HG03064 (cell line): ENCODE measurements at regions not wholly inside any gene's neighbourhood (a gene's known extent, or its start where the extent isn't known, plus 50 kb on each side); places are given as distances from the start of the nearest gene placed in this dataset.
A peak's percentile ranks its signal among the peaks of the same experiment; 100 is the strongest.

ENCODE experiments used
- ATAC-seq: cut with Tn5 transposase; IDR thresholded peaks from one replicate; pipeline ENCODE4 v1.9.1; 2021; ENCODE audit warnings: low read depth; ENCODE audit not compliant: unreplicated experiment

DNA sequence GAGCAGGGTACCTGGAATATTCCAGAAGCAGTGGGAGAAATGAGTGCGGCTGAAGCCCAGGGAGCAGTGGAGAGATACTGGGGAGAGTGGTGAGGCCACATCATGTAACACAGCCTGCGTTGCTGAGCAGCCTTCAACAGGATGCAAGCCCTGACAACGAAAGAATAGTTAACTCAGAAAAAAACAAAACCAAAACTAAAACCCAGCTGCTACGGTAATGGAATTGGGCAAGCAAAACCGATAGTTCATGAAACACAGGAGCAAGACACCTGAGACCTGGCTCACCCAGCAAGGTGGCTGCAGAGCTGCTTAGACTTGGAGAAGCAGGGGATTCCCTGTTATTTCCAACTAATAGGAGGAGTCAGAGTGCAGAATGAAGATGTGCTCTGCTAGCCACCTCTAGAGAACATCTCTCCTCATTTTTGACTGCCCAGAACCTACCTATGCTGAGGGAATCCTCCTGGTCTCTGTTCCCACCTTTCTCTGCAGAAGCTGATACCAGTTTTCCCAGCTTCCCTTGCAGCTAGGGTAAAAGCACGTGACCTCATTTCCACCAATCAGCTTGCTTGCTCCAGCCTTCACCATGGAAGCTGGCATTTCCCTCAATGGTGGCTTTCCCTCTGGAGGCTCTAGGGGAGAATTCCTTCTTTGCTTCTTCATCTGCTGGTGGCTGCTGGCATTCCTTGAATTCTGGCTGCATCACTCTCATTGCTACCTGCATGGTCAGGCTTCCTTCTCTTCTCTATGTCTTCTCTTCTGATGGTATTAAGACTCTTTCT is 59.4 kb upstream of the XYLT1 start:
- peak; percentile 74 for ATAC-seq

DNA sequence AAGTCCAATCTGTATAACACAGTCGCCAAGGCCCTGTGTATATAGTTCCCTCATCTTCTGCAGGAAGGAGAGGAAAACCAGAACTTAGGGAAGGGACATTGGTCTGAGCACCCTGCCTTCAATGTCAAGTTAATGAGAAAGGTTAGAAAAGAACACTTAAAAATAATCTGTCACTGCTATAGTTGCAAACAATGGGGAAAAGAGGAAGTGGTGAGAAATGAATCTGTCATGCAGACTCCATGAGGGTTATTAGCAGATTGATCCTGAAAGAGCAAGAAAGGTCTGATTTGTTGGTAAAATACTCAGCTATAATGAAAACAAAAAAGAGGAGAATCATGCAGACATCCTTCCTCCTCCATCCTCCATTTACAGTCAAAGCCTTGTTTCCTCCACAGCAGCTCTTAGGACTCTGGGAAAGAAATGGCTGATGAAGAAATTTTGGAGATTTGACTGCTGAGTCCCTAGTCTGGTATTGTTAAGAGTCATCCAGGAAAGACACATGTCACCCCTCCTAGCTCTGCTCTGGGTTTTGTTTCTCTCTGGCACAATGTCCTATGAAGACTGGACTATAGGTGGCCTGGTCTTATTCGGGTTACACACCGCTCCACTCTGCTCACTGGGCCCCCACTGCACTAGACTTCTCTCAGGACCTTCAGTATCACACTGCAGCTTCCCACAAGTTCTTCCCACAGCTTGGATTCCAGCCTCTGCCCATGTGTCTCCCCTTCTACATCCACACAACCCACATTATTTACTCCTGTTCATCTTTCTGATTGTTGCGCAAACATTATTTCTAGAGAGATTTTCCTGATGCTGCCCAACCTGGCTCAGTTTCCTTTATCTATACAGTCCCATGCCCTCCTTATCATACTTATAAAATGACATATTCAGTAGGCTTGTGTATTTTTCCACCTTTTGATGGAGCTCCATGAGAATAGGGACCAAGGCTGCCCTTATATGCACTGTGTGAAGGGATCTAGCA is 56.5 kb upstream of the XYLT1 start:
- no peak for ATAC-seq

DNA sequence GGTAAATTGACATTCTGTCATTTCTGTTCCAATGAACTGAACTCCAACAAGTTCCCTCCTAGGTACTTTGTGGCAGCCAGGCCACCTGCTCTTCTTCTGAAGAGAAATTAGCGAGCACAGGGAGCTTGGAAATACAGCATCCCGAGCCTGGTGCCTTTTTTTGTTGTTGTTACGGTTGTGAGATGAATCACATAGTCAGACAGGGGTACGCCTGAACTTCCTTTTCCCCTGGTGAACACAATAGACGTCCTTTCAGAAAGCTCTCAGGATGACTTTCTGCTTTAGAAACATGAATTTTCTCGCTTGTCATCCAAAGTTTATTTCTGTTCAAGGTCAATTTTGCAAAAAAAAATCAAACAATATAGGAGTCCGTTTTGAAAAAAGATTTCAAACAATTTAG is 53.9 kb upstream of the XYLT1 start:
- ATAC-seq = no peak

DNA sequence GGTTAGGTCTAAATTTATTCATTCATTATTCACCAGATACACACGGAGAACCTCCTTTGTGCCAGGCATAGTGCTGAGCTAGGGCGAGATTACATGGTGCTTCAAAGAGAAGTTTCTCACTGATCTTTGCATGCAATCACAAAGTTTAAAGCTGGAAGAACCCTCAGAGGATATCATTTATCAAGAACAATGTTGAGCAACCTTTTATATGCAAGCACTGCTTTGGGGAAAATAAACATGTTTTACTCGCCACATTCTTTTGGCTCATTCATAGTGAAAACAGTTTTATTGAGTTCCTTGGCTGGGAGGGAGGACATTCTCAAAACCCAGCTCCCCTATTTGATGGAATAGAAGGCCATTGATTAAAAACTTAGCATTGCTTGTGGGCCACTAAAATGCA is 49.8 kb upstream of the XYLT1 start:
- ATAC-seq = no peak
